K562 (cell line): ENCODE measurements at regions not wholly inside any gene's neighbourhood (a gene's known extent, or its start where the extent isn't known, plus 50 kb on each side); places are given as distances from the start of the nearest gene placed in this dataset.

Experiments
- ATAC-seq: fragments of 200-7000 bp; cut with Tn5 transposase; 3 replicates; pipeline ENCODE4 v1.9.1; 2020; ENCODE audit warnings: moderate library complexity
- BruUV-seq: library from RNA; stranded (reverse); fragments of 400-500 nt; replicated peaks from 2 replicates; lab custom pipeline; 2021; lab: Mats Ljungman, UMichigan
- CTCF ChIA-PET: fragments of 300-600 bp; formaldehyde crosslinking; extraction: SDS; loops from one replicate; lab custom pipeline; 2021; ENCODE audit warnings: low intra/inter-chr PET ratio; lab: Yijun Ruan, JAX
- POLR2A ChIA-PET: fragments of 300-600, 350-650 bp; sonication (Branson Sonifier 250); formaldehyde crosslinking; extraction: SDS; loops from one replicate; lab custom pipeline; 2021; ENCODE audit warnings: antibody characterized with exemption, inconsistent platforms; lab: Yijun Ruan, JAX
- DNase-seq, 4 experiments: peaks; one replicate each; pipeline versions ENCODE4 v3.0.0 to v3.0.0-alpha.2; 2011 to 2018; ENCODE audit warnings: low spot score in 3 of 4, mixed read lengths in 3 of 4; ENCODE audit errors: extremely low read depth in 1 of 4
- FAIRE-seq: peaks from 2 replicates; lab custom pipeline; 2011; peaks lifted over from hg19 to GRCh38; lab: Jason Lieb, UNC
- H2AFZ ChIP-seq: 2 replicates; pipeline ENCODE4 v1.6.0; 2011; ENCODE audit warnings: low read depth, low read length, control low read depth, inconsistent platforms
- H3K27ac ChIP-seq: fragments of 200-600 bp; 3 replicates; pipeline ENCODE4 v1.8.0; 2011; ENCODE audit warnings: low read depth, mild to moderate bottlenecking, control low read depth, inconsistent platforms, low read length, moderate library complexity, mixed read lengths; ENCODE audit errors: extremely low read depth
- H3K27me3 ChIP-seq, 2 experiments: fragments of 300-600 bp in 1 of 2; 2 replicates in 1 of 2; 3 replicates in 1 of 2; pipeline versions ENCODE4 v1.6.0 to v1.8.0; 2011; ENCODE audit warnings: inconsistent platforms in 2 of 2, low read length in 2 of 2, mild to moderate bottlenecking in 1 of 2, mixed read lengths in 1 of 2, moderate library complexity in 1 of 2; ENCODE audit not compliant: control insufficient read depth in 2 of 2, insufficient read depth in 2 of 2
- H3K36me3 ChIP-seq: fragments of 300-600 bp; 3 replicates; pipeline ENCODE4 v1.8.0; 2011; ENCODE audit warnings: mild to moderate bottlenecking, low read length, inconsistent platforms; ENCODE audit not compliant: control insufficient read depth, insufficient read depth
- H3K4me1 ChIP-seq, 2 experiments: fragments of 200-600 bp in 1 of 2; replicated peaks in 1 of 2; 2 replicates in 1 of 2; 3 replicates in 1 of 2; pipeline versions ENCODE4 v1.5.1 to v1.8.0; 2011; ENCODE audit warnings: inconsistent platforms in 2 of 2, low read length in 2 of 2, mild to moderate bottlenecking in 1 of 2, mixed read lengths in 1 of 2, moderate library complexity in 1 of 2; ENCODE audit not compliant: control insufficient read depth in 2 of 2, insufficient read depth in 2 of 2
- H3K4me2 ChIP-seq: 2 replicates; pipeline ENCODE4 v1.6.1; 2011; ENCODE audit warnings: low read length, control low read depth, inconsistent platforms, mixed read lengths; ENCODE audit not compliant: insufficient read depth
- H3K4me3 ChIP-seq: fragments of 200-600 bp; sonication (generic), shearing (Covaris generic); 2 replicates; pipeline ENCODE4 v1.5.1; 2016; ENCODE audit warnings: control low read depth, inconsistent platforms
- H3K79me2 ChIP-seq: fragments of 200-600 bp; 3 replicates; pipeline ENCODE4 v1.8.0; 2011; ENCODE audit warnings: low read length, inconsistent platforms; ENCODE audit not compliant: control insufficient read depth, insufficient read depth
- H3K9ac ChIP-seq, 2 experiments: 2 replicates each; pipeline versions ENCODE4 v1.6.0 to v1.6.1; 2011; ENCODE audit warnings: low read depth in 2 of 2, low read length in 2 of 2, control low read depth in 1 of 2, inconsistent platforms in 1 of 2, mild to moderate bottlenecking in 1 of 2, mixed read lengths in 1 of 2; ENCODE audit not compliant: insufficient read depth in 1 of 2
- H3K9me1 ChIP-seq: one replicate; pipeline ENCODE4 v1.6.0; 2011; ENCODE audit warnings: inconsistent platforms, mild to moderate bottlenecking, low read length, moderate library complexity; ENCODE audit not compliant: control insufficient read depth, insufficient read depth
- H3K9me3 ChIP-seq: replicated peaks from 2 replicates; pipeline ENCODE4 v1.5.1; 2011; ENCODE audit warnings: low read depth, low read length, inconsistent platforms; ENCODE audit not compliant: control insufficient read depth, insufficient read depth
- H4K20me1 ChIP-seq: replicated peaks from 2 replicates; pipeline ENCODE4 v1.6.1; 2011; ENCODE audit warnings: low read length, inconsistent platforms, mixed read lengths; ENCODE audit not compliant: control insufficient read depth, insufficient read depth
- BRCA1 ChIP-seq, 2 experiments: fragments of 450-650 bp in 1 of 2; sonication (generic) in 1 of 2; formaldehyde crosslinking in 1 of 2; IDR thresholded peaks; 2 replicates each; pipeline versions ENCODE4 v1.5.0 to v1.6.1; 2017 to 2020; ENCODE audit warnings: mild to moderate bottlenecking in 1 of 2, missing genetic modification reagents in 1 of 2
- E2F3 ChIP-seq: fragments of 250-450 bp; sonication (Bioruptor Pico); IDR thresholded peaks from 2 replicates; pipeline ENCODE4 v1.4.0; 2020; ENCODE audit warnings: mild to moderate bottlenecking
- FIP1L1 ChIP-seq: fragments of 200-400 bp; formaldehyde crosslinking; IDR thresholded peaks from 2 replicates; pipeline ENCODE4 v1.6.1; 2018; ENCODE audit warnings: mild to moderate bottlenecking, low read depth, low read length; ENCODE audit not compliant: poor library complexity, severe bottlenecking
- FOS ChIP-seq: IDR thresholded peaks from 3 replicates; pipeline ENCODE4 v1.6.1; 2011; ENCODE audit not compliant: insufficient read length; ENCODE audit errors: extremely low read depth
- HMG20B ChIP-seq: fragments of 250-450 bp; sonication (Bioruptor Pico); IDR thresholded peaks from 2 replicates; pipeline ENCODE4 v1.5.0; 2021; ENCODE audit warnings: mild to moderate bottlenecking
- HMGN3 ChIP-seq: IDR thresholded peaks from 2 replicates; pipeline ENCODE4 v1.6.1; 2011; ENCODE audit warnings: borderline replicate concordance, low read depth, mild to moderate bottlenecking, mixed read lengths, low read length; ENCODE audit not compliant: insufficient read length; ENCODE audit errors: extremely low read depth
- HMGXB4 ChIP-seq: sonication (generic); formaldehyde crosslinking; IDR thresholded peaks from 2 replicates; pipeline ENCODE4 v1.8.1; 2023; ENCODE audit warnings: mild to moderate bottlenecking, missing genetic modification reagents
- POLR2H ChIP-seq: IDR thresholded peaks from 2 replicates; pipeline ENCODE4 v1.6.1; 2016; ENCODE audit warnings: missing genetic modification characterization, low read depth, mild to moderate bottlenecking, control low read depth, missing compliant biosample characterization, moderate library complexity
- TEAD4 ChIP-seq, 2 experiments: sonication (generic) in 1 of 2; formaldehyde crosslinking in 1 of 2; IDR thresholded peaks; 2 replicates each; pipeline versions ENCODE4 v1.6.1 to v1.8.0; 2012 to 2022; ENCODE audit warnings: borderline replicate concordance in 1 of 2, inconsistent platforms in 1 of 2, low read length in 1 of 2, mild to moderate bottlenecking in 1 of 2, missing genetic modification reagents in 1 of 2
- ZBTB2 ChIP-seq: fragments of 450-650 bp; IDR thresholded peaks from 2 replicates; pipeline ENCODE4 v1.6.1; 2016; ENCODE audit warnings: antibody characterized with exemption
- ZKSCAN3 ChIP-seq: fragments of 250-450 bp; sonication (Bioruptor Pico); IDR thresholded peaks from 2 replicates; pipeline ENCODE4 v1.4.0; 2020
- ZNF232 ChIP-seq: sonication (generic); formaldehyde crosslinking; IDR thresholded peaks from 2 replicates; pipeline ENCODE4 v1.8.0; 2022; ENCODE audit warnings: mild to moderate bottlenecking, missing genetic modification reagents
- ZNF280A ChIP-seq: fragments of 450-650 bp; IDR thresholded peaks from 2 replicates; pipeline ENCODE4 v1.6.1; 2018; ENCODE audit warnings: mild to moderate bottlenecking, low read depth; ENCODE audit not compliant: partially characterized antibody
- WGBS: fragments of 100-300 bp; shearing (Covaris generic); methylation state at CpG from one replicate; pipeline ENCODE4 v1.1.6; 2016; ENCODE audit warnings: low coverage, mixed read lengths; ENCODE audit not compliant: insufficient coverage; ENCODE audit errors: missing lambda C conversion rate; 5-methylcytosine and 5-hydroxymethylcytosine counted together
- in situ Hi-C: fragments of 300-500 bp; cut with MboI; formaldehyde crosslinking; loops from 4 replicates; pipeline ENCODE4 v1.15.0; 2018; ENCODE audit warnings: inconsistent platforms, mixed read lengths
- intact Hi-C: fragments of 100-400 bp; cut with micrococcal nuclease; formaldehyde crosslinking; loops from 2 replicates; pipeline ENCODE4 v1.14.2; 2022

GRCh38 chr5:152058267-152058666 lies 133.6 kb upstream of the GLRA1 start:
- intact Hi-C loops: no loop called here
- in situ Hi-C loops: no loop called here
- Histone ChIP-seq H3K9ac (no peak overlapping the region), H3K4me1 (no peaks in the 10 kb centered on the region), H2AFZ (no peak overlapping the region), H3K27me3 (no peaks in the 10 kb centered on the region), H3K9me1 (no peaks in the 10 kb centered on the region), H3K4me3 (no peak overlapping the region), H4K20me1 (no peaks in the 10 kb centered on the region), H3K79me2 (no peaks in the 10 kb centered on the region), H3K36me3 (no peaks in the 10 kb centered on the region), H3K4me2 (no peak overlapping the region), H3K27ac (no peak overlapping the region), H3K9me3 (no peaks in the 10 kb centered on the region)
- FAIRE-seq (no peak), DNase-seq (no peak), ATAC-seq (no peak)
- TF ChIP-seq HMGN3 (no peak), ZNF232 (CRISPR knock-in tag) (no peak), HMGXB4 (CRISPR knock-in tag) (no peak), E2F3 (CRISPR knock-in tag) (no peak), BRCA1 (IDR thresholded peaks at IDR 0.05) (no peak), BRCA1 (CRISPR knock-in tag; IDR thresholded peaks at IDR 0.05) (no peak), HMG20B (CRISPR knock-in tag) (no peak), FOS (no peak), POLR2H (tag) (no peak), FIP1L1 (no peak), ZKSCAN3 (CRISPR knock-in tag) (no peak), TEAD4 (IDR thresholded peaks at IDR 0.05; ENCODE audit: low read length) (no peak), TEAD4 (CRISPR knock-in tag; IDR thresholded peaks at IDR 0.05; ENCODE audit: borderline replicate concordance) (no peak), ZNF280A (no peak), ZBTB2 (no peak)
- POLR2A ChIA-PET: interaction anchor here (0.9 kb wide), 1 partner anchor 12 kb away, joined by 3 read pairs; no protein-coding TSS in a partner anchor
- CTCF ChIA-PET: no interaction called here
- BruUV-seq: no TSS peak
- 0% methylated on average over 6 of the region's 6 CpGs for WGBS
